ENCODE measurements at regions not wholly inside any gene's neighbourhood (a gene's known extent, or its start where the extent isn't known, plus 50 kb on each side); places are given as distances from the start of the nearest gene placed in this dataset.

DNA sequence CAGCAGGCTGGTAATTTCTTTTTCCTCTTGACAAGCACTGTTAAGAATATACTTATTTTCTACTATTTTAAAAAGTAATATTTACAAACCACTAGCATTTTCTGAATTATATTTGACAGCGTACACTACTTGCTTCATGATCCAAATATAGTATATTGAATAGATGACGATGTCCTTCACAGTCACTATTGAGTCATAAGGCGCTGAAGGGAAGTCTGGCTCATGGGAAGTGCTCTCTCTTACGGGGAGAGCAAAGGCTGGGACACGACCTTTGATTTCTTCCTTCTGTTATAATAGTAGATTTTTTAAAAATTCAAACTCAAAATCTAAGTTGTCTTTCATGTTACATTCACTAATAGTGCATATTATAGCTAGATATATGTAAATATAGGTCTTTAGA lies 357.1 kb downstream of the SOCS6 start:
- no peak for TF ChIP-seq GATA2 (IDR thresholded peaks at IDR 0.05; ENCODE audit: low read depth, low read length)
- no peak for TF ChIP-seq GATA3 (IDR thresholded peaks at IDR 0.05; ENCODE audit: low read depth, low read length)
